Adrenal gland (tissue), 5 donors: ENCODE measurements at regions not wholly inside any gene's neighbourhood (a gene's known extent, or its start where the extent isn't known, plus 50 kb on each side); places are given as distances from the start of the nearest gene placed in this dataset.

ENCODE experiments used
- CTCF ChIP-seq, 6 experiments: fragments of 450-650 bp in 4 of 6; fragments of 200-600 bp in 2 of 6; sonication (generic) in 1 of 6; IDR thresholded peaks; 1 replicate in 5 of 6; 2 replicates in 1 of 6; pipeline versions ENCODE4 v1.5.1 to v1.8.0; 2016 to 2021; ENCODE audit warnings: antibody characterized with exemption in 6 of 6, mild to moderate bottlenecking in 2 of 6, moderate library complexity in 1 of 6
- POLR2A ChIP-seq, 2 donors: fragments of 450-650 bp; IDR thresholded peaks; one replicate each; pipeline ENCODE4 v1.6.1; 2017; ENCODE audit warnings: antibody characterized with exemption in 2 of 2, mild to moderate bottlenecking in 2 of 2, moderate library complexity in 1 of 2
- donor health status: DM: no; HTN: no; CAD: no.

- TF ChIP-seq CTCF (IDR thresholded peaks at IDR 0.05) (no peak), POLR2A (IDR thresholded peaks at IDR 0.05) (no peak)
These were observed 272.6 kb upstream of the ERBB4 start for GRCh38 chr2:212811036-212811805.
